Retinal pigment epithelial cell (primary cell): ENCODE measurements at regions not wholly inside any gene's neighbourhood (a gene's known extent, or its start where the extent isn't known, plus 50 kb on each side); places are given as distances from the start of the nearest gene placed in this dataset.

ENCODE experiments used
- DNase-seq: peaks from one replicate; pipeline ENCODE4 v3.0.0-alpha.2; 2010; ENCODE audit warnings: low read depth
- H3K4me3 ChIP-seq: 2 replicates; pipeline ENCODE4 v1.5.1; 2011; ENCODE audit warnings: mild to moderate bottlenecking, low read length, control low read depth, moderate library complexity
- TF ChIP-seq, protein P1 (sequence below): conservative IDR thresholded peaks from 2 replicates; pipeline ENCODE4 v1.5.1; 2011; ENCODE audit warnings: low read depth, low read length, control low read depth, inconsistent platforms

DNA sequence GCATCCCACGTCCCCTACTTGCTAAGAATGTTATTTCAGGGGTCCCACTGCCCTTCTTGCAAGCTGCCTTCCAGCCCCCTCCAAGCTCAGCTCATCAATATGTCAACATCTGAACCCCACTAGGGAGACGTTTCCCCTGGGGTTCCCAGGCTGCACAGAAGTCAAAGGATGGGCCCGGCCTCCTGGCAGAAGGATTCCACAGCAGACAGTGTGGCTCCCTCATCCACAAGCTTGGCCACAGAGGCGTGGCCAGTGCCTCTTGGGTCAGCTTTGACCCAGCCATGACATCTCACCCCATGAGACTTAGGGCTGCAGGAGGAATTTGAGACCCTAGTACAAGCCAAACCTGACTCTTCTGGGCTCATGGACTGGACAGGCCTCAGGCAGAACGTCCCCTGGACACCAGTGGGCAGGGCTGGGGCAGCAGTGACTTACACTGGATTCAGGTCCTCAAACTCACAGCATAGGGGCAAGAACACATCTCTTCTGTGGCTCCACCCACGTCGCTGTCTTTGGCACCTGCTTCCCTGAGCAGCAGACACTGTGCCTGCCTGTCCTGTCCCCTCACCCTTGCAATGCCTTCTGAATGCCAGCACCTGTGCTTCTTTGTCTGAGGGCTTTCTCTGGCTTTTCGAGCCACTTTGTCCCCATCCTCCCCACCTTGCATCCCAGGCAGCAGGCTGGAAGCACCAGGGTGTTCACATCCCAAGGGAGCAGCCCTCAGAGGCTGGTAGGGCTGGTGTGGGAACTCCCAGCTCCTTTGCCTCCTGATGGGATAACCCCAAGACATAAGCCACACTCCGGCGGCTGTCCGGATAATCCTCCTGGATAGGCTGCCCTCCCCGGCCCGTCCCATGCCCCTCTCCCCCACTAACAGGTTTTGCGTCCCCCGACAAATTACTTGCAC lies 56.0 kb upstream of the ENPP7 start:
- no peak for DNase-seq
- TF ChIP-seq, protein P1, sequence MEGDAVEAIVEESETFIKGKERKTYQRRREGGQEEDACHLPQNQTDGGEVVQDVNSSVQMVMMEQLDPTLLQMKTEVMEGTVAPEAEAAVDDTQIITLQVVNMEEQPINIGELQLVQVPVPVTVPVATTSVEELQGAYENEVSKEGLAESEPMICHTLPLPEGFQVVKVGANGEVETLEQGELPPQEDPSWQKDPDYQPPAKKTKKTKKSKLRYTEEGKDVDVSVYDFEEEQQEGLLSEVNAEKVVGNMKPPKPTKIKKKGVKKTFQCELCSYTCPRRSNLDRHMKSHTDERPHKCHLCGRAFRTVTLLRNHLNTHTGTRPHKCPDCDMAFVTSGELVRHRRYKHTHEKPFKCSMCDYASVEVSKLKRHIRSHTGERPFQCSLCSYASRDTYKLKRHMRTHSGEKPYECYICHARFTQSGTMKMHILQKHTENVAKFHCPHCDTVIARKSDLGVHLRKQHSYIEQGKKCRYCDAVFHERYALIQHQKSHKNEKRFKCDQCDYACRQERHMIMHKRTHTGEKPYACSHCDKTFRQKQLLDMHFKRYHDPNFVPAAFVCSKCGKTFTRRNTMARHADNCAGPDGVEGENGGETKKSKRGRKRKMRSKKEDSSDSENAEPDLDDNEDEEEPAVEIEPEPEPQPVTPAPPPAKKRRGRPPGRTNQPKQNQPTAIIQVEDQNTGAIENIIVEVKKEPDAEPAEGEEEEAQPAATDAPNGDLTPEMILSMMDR, result no peak
- no peak overlapping the region for H3K4me3 ChIP-seq

DNA sequence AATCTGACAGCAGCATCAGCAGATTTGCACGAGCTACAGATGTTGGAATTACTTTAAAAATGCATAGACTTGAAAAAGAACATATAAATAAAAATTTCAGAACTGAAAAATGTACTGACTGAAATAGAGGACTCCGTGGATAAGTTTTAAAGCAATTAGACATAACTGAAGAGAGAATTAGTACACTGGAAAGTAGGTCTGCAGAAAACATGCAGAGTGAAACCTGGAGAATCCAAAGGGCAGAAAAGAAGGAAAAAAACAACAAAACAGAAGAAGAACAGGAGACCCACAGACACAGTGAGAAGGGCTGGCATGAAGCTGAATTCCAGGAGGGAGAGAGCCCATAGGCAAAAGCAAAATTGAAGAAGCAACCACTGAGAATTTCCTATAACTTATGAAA lies 57.2 kb upstream of the ENPP7 start:
- H3K4me3 ChIP-seq, result no peak overlapping the region
- no peak for DNase-seq
- TF ChIP-seq, protein P1, result no peak

DNA sequence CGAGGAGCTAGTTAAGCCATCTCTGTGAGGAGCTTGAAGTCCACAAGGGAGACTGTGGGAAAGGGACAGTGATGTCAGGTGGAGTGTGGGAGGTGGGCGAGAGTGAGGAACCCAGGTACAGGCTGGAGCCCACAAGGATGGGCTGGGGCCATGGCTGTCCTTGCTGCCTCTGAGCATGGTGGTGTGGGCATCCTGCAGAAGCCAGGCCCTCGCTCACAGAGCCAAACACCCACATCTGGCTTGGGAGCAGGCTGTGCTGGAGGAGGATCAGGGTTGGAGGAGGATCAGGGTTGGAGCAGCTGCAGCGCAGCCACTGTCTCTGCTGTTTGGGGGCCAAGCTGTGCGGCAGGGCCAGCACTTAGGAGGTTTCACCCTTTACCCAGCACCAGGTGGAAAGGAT lies 58.2 kb upstream of the ENPP7 start:
- TF ChIP-seq, protein P1, result no peak
- H3K4me3 ChIP-seq, result no peak overlapping the region
- no peak for DNase-seq

DNA sequence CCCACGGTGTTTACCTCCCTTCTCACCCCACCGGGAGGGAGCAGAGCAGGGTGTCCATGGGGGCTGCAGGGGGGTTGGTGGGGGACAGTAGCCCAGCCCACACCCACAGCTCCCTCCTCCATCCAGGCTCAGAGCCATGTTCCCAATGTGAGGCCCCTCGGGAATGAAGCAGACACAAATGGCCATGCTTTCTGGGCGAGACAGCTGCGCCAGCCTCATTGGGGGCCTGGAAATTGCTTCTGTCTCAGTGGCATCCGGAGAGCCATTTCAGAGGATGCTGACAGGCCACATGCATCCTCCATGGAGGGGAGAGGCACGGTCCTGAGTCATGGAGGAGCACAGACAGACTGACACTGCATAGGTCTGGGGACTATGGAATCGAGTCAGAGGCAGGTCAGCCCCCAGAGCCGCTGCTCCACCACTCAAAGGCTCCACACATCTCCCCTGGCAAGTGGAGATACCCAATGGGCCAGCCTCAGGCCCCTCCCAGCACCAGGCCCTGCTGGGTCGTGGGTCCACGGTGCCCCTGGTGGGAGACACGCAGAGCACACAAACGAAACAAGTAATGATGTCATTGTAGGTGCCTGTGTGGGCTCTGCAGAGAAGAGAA lies 59.6 kb upstream of the ENPP7 start:
- no peak for DNase-seq
- TF ChIP-seq, protein P1, result no peak
- H3K4me3 ChIP-seq, result no peak overlapping the region

DNA sequence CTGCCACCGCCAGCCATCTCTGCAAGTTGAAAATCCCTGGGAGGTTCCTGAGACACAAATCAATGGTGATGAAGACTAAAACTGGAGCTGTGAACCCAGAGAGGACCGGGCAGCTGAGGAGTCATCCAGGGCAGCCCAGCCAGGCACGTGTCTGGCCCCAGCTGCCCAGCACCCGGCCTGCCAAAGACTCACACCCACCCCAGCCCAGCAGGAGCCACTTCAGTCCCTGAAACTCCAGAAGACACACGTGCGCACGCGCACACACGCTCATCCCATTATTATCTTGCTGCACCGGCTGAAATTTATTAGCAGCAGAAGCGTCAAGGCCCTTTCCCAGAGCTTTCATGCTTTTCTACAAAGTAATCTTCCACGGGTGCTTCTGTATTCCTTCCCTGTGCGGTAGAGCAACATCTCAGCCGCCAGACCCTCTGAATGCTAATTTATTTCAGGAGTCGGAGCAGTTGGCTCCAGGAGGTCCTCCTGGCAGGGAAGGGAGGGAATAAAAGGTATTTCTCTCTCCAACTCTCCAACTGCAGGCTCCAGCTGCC lies 59.8 kb upstream of the RBFOX3 start:
- DNase-seq, result no peak
- TF ChIP-seq, protein P1, result no peak

DNA sequence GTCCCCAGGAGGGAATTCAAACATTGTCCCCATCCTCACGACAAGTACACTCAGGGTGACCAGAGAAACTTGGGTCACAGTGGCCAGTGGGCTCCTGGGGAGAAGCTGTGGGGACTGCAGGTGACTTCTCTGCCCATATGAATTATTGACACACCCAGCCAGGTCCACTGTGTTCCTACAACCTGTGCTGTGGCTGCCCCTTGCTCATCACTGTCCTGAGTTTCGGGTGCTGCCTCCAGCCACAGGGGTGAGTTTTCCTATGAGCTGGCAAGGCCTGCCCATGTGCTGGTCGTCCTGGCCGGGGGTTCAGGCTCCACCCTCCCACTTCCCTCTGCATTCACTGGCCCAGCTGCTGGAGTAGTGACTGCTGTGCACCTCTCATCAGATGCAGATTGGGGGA lies 59.0 kb upstream of the RBFOX3 start:
- no peak for DNase-seq
- no peak overlapping the region for H3K4me3 ChIP-seq
- TF ChIP-seq, protein P1, result no peak

More for the DNA sequence above, 59.8 kb upstream of the RBFOX3 start:
- H3K4me3 ChIP-seq, result no peak overlapping the region
